Suprapubic skin (tissue), 3 donors: ENCODE measurements at regions not wholly inside any gene's neighbourhood (a gene's known extent, or its start where the extent isn't known, plus 50 kb on each side); places are given as distances from the start of the nearest gene placed in this dataset.

Experiments
- CTCF ChIP-seq, 2 donors: fragments of 200-600 bp in 1 of 2; fragments of 450-650 bp in 1 of 2; sonication (generic) in 1 of 2; IDR thresholded peaks; one replicate each; pipeline ENCODE4 v1.5.1; 2016 to 2019; ENCODE audit warnings: antibody characterized with exemption in 2 of 2, mild to moderate bottlenecking in 1 of 2, moderate library complexity in 1 of 2
- POLR2AphosphoS5 ChIP-seq, 3 donors: sonication (generic); formaldehyde crosslinking; IDR thresholded peaks; one replicate each; pipeline ENCODE4 v1.6.1; 2017; ENCODE audit warnings: antibody characterized with exemption in 3 of 3

- TF ChIP-seq POLR2AphosphoS5 (IDR thresholded peaks at IDR 0.05): no peak
- TF ChIP-seq CTCF (IDR thresholded peaks at IDR 0.05): no peak
These were observed 1141.8 kb downstream of the SI start for GRCh38 chr3:163936543-163936942.
